HG02610 (cell line): ENCODE measurements at regions not wholly inside any gene's neighbourhood (a gene's known extent, or its start where the extent isn't known, plus 50 kb on each side); places are given as distances from the start of the nearest gene placed in this dataset.

Experiments used
- ATAC-seq: cut with Tn5 transposase; IDR thresholded peaks from one replicate; pipeline ENCODE4 v1.9.1; 2021; ENCODE audit warnings: mild to moderate bottlenecking, moderate library complexity; ENCODE audit not compliant: unreplicated experiment

DNA sequence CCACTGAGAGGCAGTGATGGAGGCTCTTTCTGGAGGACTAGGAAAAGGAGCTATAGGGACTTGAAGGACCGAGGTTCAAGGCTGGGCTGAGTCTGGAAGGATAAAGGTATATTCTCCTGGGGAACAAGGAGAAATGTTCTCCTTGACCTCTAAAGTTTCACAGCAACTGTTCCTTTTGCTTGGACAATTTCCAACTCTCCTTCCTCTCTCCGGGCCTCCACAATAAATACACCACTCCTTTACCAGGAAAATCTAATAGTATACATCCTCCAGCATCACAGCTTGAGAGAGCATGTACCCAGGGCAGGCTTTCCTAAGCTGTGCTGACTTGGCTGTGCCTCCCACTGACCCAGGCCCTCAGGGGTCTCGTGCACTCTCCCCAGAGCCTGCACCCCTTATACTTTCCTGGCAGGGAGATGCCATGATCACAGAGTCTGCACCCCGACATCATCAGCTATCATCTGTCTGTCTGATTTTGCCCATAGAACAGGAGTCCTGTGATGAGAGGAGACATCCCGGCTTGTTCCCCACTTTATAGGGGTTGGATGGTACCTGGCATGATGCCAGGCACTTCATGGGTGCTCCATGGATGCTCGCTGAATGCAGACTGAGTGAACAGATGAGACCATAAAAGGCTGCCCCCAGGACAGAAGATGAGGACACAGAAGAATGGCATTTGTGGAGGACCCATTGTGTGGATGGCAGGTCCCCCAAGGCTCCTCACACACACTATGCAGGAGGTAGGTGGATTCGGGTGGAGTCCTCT, 582.6 kb upstream of the CDH5 start:
- no peak for ATAC-seq

DNA sequence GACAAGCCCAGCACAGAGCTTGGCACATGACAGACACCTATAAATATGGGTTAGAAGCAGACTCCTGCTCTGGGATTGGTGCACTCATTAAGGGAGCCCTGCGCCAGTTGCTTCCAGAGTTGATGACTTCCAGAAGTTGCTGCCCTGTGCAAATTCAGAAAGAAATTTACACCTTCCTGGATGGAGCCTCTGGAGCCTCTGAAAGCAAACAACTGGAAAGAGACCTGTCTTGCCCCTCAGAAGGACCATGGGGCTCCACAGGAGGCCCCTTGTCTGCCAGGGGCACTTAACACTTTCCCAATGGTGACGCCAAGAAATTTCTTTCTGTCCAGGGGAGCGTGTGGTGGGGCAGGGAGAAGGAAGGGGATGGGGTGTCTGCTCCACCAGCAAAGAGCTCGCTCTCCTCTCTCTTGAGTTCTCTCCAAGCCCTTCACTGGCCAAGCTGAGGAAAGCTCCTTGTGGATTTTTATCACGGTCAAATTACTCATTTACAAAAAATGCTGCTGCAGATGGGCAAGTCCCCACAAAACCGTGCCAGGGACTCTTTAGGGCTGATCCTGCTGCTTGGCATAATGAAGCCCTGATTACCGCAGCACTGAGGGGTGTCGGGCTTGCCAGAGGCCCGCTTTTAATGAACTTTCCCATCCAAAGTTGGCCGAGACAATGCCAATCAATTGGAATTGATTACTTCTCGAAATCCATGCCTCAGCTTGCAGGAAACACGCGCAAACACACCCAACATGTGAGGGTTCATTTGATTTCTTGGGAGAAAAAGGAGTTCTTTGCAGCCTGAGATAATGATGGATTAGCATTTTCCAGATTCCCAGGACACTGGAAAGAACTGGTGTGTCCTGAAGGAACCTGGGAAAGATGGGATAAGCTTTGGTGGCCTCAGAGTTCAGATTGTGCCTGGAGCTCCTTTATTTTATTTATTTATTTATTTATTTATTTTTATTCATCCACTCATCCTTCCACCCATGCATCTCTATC, 583.6 kb upstream of the CDH5 start:
- ATAC-seq, result no peak

DNA sequence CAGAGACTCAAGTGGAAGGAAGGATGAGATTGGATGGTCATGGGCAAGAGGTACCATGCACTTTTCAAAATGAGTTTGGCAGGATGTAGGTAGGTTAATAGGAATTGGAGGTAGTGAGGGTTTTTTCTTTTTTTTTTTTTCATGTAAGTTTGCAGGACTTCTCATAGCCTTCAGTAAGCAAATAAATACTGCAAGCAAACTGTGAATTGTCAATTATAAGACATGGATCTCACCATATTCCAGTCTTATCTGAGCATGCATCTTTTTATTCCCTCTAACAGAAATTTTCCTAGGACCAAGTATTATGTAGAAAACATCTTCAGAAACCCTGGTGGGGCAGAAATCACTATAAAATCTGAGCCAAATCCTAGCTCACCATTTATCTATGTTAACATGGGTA, 584.6 kb upstream of the CDH5 start:
- no peak for ATAC-seq

DNA sequence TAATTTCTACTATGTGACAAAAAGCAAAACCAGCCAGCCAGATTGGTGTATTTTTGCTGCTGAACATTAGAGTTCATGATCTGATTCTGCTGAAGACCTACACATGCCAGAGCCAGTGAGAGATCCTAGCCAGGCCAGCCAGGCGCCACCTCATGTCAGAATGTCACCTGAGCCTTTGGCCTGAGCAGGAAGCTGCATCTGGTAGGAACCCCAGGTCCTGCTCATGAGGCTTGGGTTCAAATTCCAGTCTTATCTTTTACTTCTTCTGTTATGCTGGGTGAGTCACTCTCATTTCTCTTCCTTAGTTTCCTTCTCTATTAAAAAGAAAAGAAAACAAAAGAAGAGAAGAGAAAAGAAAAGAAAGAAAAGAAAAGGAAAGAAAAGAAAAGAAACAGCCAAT, 585.1 kb upstream of the CDH5 start:
- no peak for ATAC-seq

DNA sequence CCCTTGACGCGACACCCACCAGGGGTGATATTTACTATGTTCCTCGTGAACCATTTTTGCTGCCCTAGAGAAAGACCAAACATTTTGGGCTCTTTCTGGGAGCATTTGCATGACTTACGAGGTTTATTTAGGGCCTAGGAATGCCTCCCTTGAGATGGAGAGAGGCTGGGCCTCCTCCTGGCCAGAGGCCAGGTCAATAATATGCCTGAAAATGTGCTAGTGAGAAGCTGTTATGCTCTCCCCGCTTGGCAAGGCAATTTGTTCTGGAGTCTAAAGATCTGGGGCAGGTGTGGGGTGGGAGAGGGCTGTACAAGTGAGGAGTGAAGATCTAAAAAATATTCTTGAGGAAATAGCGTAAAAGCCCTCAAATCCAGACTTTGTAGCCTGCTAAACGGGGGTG, 587.3 kb upstream of the CDH5 start:
- ATAC-seq, result no peak

DNA sequence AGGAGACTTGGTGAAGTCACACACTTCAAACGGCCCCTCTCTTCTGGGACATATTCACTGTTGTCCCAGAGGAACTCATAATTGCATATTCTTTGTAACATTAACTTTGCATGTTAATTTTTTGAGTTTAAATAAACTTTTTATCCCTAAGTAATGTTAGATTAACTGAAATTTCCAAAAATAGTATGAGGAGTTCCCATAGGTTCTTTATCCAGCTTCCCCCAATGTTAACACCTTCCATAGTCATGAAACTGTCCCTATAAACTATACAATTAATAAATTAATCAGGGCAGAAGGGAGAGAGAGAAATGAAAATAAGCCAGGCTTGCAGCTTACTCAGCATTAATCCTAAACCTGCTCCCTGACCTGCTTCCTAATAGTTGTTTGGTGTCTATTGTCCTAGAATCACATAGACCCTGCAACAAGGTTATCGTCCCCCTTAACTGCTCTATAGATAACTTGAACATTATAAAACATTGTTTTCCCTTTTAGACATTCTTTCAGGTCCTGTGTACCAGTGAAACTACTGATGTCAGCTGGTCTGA, 589.8 kb upstream of the CDH5 start:
- no peak for ATAC-seq

DNA sequence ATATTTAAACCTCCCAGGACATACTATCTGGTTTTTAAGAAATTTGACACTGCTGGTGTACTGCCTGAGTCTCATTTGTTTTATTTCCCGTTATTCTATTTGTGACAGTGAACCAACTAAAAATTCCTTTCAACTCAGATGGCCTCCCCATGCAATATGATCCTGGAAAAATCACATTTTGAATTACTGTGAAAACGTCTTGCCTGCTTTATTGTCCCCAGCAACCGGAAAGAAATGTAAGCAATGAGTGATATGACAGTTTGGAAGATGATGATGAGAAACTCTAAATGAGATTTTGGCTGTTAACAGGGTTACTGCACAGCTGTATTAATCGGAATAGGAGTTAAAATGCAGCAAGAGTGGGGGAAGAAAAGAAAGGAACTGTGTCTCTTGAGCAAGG, 590.7 kb upstream of the CDH5 start:
- no peak for ATAC-seq

DNA sequence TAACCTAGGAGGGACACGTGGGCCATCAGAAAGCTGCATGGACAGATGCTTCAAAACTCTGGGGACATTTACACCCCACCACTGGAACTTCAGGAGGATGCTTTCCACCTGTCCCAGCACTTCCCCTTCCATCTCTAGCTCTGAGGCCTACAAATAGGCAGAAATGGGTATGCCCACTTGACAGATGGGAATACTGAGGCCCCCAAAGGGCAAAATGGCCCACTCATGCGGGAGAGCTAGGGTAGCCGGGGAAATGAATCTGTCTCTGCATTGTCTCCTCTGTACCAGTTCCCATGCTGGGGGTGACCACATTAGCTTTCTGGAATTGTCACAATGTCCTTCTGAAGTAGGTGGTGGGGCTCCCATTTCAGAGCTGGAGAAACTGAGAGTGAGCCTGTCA, 592.1 kb upstream of the CDH5 start:
- no peak for ATAC-seq

DNA sequence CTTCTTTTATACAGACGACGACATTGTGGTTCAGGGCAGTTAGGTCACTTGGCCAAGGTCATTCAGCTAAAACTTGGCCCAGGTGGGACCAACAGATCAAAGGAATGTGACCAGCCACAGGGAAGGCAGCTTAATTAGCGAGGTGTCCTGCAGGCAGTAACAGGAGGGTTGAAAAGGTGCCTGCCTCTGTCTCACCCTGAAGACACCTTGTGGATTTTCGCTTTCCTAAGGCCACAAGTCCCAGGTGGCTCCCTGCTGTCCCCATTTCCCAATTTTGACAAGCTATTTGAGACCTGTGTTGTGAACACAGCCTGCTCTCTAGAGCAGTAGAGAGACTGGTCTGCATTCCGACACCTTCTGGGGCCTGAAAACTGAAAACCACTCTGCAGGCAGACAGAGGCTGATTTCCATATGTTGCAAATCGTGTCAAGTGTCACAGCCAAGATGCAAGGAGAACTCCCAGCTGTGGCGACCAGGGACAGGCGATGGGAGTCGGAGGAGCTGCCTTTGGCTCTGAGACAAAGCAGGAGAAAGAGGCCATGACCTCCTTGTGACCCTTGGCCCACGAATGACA, 593.1 kb upstream of the CDH5 start:
- ATAC-seq, result no peak

DNA sequence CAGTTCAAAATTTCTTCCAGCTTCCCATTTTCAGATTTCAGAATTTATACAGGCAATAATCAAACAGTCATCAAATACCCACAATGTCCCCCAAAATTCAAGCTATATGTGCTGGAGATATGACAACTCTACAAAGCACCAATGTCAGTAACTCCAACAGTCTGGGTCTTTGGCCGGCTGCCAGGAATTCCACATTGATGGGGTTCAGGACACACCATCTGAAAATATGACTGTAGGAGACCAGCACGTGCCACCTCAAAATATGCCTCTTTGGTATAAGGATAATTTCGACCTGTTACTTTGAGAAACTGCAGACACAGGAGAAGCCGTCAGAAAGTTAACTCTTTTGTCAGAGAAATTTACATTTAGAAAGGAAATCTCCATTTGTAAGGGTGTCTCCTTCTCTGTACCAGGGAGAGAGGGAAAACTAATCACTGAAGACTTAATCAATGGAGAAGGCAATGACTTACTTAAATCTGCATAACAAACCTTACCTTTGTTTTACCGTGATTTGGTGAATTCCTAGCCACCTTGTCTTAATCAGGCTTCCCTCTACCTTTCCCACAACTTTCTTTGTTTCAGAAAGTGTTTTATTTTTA, 594.3 kb upstream of the CDH5 start:
- no peak for ATAC-seq

DNA sequence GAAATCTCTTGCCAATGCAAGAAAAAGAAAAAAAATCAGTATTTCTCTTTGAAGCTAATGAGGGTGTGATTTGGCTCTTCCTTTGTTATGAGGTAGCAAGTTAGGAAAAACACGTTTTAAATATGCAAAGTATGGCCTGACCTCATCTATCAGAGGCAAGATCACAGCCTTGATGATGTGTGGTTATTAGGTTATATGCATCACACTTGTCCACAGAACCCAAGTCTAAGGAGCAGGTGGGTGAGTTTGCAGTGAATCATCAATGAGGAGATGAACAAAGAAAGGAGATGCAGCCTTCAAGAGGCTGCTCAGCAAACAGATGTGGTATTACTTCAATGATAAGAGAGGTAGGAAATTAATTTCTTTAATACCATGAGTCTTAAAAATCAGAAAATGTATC, 594.8 kb upstream of the CDH5 start:
- no peak for ATAC-seq

DNA sequence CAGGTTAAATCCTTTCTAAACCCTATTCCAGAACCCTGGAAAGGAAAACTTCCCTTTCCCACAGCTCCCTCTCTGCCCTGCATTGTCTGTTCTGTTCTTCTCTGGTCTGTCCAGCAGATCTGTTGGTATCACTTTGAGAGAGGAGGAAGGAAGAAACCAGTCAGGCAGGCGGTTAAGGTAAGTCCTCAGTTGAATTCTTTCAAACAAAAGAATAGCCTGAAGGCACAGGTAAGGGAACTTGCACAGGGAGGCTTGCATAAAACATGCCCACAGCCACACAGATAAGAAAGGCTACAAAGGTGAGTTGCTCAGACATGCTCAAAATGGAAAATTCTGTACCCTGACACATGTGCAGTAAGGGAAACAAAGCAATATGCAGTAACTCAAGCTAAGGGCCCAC, 595.7 kb upstream of the CDH5 start:
- no peak for ATAC-seq

DNA sequence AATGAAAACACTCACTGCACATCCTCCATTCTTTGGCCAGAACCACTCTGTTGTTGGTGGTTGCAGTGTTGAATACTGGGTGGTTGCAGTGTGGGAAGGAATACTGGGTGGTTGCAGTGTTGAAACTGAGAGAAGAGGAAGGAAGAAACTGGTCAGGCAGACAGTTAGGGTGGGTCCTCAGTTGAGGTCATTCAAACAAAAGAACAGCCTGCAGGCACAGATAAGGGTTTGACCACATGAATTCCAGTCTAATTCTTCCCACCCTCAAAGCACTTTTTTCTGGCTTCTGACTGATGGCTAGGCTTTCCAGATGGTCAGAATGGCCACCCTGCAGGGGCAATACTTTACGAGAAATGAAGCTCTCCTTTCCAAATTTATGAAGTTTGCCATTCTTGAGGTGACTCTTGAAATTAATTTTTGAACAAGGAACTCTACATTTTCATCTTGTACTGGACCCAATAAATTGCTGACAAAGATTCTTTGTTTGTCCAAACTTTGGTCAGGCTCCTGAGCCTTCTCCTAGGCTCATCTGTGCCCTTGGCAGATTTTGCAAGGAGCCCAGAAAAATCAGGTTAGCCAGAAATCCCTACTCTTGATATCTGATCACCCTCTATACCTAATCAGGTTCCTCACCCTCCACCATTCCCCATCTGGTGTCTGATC, 596.6 kb upstream of the CDH5 start:
- ATAC-seq, result no peak

DNA sequence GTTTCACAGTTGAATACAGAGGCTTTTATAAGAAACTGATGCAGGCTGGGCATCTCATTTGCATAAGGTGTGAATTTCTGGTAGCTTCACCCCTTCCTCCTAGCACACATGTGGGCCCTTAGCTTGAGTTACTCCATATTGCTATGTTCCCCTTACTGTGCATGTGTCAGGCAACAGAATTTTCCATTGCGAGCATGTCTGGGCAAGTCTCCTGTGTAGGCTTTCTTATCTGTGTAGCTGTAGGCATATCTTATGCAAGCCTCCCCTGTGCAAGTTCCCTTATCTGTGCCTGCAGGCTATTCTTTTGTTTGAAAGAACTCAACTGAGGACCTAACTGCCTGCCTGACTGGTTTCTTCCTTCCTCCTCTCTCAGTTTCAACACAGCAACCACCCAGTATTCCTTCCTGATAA, 597.4 kb upstream of the CDH5 start:
- no peak for ATAC-seq

DNA sequence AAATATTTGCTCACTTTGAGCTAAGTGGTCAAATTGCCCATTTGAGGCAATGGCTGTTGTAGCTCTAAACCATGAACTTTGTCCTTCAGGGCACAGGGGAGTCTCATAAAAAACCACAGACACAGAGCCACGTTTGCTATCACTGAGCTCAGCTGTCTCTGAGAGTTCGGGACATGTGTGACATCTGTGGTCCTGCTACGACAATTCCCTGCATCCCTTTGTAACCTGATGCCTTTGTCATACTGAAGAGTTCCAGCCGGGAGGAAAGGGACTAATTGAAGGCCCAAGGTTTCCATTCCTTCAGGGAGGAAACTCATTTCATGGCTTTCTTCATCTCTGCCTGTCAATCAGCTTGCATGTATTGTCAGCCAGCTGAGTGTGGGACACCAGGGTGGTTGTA, 599.4 kb upstream of the CDH5 start:
- ATAC-seq, result no peak

DNA sequence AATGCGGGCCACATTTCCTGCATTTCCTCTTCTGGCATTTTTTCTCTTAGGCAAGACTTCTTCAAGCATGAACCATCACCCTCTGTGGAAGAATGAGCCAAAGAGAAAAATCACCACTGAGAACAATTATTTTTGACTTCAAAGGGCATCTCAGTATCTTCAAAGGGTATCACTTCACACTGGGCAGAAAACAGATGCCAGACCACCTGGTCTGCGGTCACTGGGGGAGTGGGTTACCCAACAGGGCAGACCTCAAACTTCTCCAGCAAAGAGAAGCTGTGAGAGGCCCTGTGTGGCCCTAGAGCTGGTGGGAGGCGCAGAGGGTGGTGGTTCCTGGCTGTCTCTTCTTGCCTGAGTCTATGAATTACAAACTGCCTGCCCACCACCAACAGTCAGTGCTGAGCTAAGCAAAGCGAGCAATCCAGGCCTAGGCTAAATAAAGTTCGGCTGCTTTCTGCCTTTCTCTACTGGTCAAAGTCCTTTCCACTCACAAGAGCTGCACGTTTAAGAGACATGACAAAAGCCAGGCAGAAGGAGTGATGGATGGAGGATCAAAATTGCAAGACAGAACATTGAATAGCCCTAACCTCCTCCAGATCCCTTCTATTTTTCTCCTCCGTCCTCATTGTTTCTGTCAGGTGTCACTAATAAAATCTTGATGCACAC, 602.7 kb upstream of the CDH5 start:
- no peak for ATAC-seq

DNA sequence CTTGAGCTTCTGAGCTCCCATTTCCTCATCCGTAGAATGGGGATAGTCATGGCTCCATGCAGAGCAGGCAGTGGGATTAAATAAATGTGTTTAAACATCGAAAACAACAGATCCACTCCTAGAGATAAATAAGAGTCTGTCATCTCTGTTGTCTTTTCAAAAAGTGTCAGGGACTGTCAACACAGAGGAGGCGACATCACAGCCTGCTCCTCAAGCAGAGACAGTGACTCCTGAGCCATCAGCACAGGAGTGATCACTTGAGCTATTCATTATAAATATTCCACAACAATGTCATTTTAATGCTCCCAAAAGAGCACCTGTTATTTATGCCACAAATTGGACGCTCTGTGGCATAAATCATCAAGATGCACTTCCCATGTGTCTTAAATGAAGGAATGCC, 605.6 kb upstream of the CDH5 start:
- no peak for ATAC-seq

DNA sequence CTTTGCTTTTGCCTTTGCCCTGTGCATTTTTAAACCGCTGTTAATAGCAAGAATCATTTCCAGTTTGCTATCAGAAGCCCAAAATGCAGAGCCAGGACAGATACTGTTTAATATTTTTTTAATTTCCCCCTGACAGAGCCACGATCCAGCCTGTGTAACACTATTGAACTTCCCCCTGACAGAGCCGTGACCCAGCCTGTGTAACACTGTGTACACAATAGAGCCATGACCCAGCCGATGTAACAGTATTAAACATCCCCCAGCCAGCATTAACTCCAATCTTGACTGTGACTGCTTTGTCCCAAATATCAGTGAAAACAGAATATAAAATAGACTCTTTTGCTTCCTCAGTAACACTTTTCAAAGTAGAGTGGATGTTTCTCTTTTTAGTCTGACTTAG, 607.9 kb upstream of the CDH5 start:
- no peak for ATAC-seq

DNA sequence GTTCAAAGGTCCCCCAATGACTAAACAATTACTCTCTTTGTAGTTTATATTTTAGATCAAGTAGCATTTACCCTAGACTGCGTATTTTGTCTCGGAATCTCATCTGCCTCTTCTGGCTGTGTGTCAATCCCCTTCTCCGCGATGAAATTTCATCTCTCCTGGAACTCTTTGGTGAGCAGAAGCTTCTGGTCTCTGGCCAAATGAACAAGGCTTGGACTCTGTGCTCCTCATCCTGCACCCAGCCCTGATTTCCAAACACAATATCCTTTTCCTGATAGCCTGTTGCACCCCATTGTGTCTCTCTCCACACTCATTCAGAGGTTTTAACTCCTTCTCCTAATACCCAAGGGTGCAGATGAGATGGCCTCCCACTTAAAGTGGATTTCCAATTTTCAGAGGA, 609.4 kb upstream of the CDH5 start:
- no peak for ATAC-seq

DNA sequence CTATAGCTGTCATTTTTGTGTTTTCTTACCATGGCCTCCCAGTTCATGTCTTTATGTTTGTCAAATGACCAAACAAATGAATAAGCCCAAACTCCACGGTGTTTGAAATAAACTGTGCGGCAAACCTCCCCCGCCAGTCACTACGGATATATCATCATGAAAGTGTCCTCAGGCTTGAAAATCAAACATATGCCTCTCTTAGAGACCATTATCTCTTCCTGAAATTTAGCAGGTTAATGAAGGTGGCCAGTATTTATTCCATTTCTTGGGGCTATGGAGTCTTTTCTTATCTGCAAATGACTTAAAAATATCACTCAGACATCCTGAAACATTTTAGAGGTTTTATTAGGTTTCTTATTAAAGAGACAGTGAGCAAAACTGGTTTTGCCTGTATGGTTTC, 610.3 kb upstream of the CDH5 start:
- no peak for ATAC-seq
